Activated CD4-positive, alpha-beta T cell treated with anti-CD3 and anti-CD28 coated beads, Interleukin-2, amount 10 ng/mL, durations not matched to agents 7 days and 5 days (primary cell): ENCODE measurements at regions not wholly inside any gene's neighbourhood (a gene's known extent, or its start where the extent isn't known, plus 50 kb on each side); places are given as distances from the start of the nearest gene placed in this dataset.

ENCODE experiments used
- CTCF ChIA-PET: fragments of 350-600 bp; sonication (Branson Sonifier 250); formaldehyde crosslinking; loops from one replicate; lab custom pipeline; 2021; ENCODE audit warnings: antibody characterized with exemption; lab: Charles Lee
- POLR2A ChIA-PET: fragments of 350-600 bp; sonication (Branson Sonifier 250); formaldehyde crosslinking; loops from one replicate; lab custom pipeline; 2021; ENCODE audit warnings: antibody characterized with exemption; lab: Charles Lee
- DNase-seq: peaks from one replicate; pipeline ENCODE4 v3.0.0-alpha.2; 2020
- H3K27ac Mint-ChIP-seq: one replicate; pipeline ENCODE4 v1.8.0; 2021; ENCODE audit warnings: mild to moderate bottlenecking, moderate library complexity, mixed read lengths
- H3K27me3 Mint-ChIP-seq: one replicate; pipeline ENCODE4 v1.8.0; 2021; ENCODE audit warnings: mixed read lengths
- H3K36me3 Mint-ChIP-seq: one replicate; pipeline ENCODE4 v1.8.0; 2021; ENCODE audit warnings: low read depth, mixed read lengths
- H3K4me1 Mint-ChIP-seq: one replicate; pipeline ENCODE4 v1.8.0; 2021; ENCODE audit warnings: mixed read lengths
- H3K4me3 Mint-ChIP-seq: one replicate; pipeline ENCODE4 v1.8.0; 2021; ENCODE audit warnings: mild to moderate bottlenecking, moderate library complexity, mixed read lengths
- H3K9me3 Mint-ChIP-seq: one replicate; pipeline ENCODE4 v1.8.0; 2021; ENCODE audit warnings: mixed read lengths

DNA sequence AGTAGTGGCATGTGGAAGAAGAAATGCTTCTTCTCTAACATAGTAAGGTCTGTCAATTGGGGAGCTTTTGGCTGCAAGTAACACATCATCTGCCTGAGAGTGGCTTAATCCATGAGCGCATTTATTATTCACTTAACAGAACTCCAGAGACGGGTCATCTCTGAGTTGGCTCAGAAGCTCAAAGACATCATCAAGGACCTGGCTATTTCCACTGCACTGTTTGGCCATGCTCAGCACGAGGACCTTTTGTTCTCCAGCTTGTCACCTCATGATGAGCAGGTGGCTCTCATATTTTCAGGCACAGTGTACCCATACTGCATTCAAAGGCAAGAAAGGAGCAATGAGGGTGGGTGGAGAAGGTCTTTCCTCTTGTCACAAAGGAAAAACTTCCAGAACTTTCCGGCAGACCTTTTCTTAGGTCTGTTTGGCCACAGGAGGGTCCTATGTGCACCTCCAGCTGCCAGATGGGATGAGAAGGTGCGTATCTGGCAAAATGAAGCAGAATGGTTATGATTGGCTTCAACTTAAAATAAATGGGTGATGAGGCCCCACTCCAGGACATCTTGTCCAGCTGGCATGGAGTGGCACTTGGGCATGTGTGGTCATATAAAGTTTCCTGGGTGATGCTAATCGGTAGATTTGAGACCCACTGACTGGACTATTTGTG lies 55.6 kb upstream of the SHH start:
- Mint-ChIP-seq H3K9me3 (no peaks in the 10 kb centered on the region), H3K4me3 (no peak overlapping the region), H3K4me1 (no peaks in the 10 kb centered on the region), H3K36me3 (no peaks in the 10 kb centered on the region), H3K27ac (no peak overlapping the region), H3K27me3 (no peaks in the 10 kb centered on the region)
- no peak for DNase-seq
- POLR2A ChIA-PET: no interaction called here
- CTCF ChIA-PET: interaction anchor here (0.6 kb wide), 1 partner anchor 1061 kb away, joined by 3 read pairs; no protein-coding TSS in a partner anchor

DNA sequence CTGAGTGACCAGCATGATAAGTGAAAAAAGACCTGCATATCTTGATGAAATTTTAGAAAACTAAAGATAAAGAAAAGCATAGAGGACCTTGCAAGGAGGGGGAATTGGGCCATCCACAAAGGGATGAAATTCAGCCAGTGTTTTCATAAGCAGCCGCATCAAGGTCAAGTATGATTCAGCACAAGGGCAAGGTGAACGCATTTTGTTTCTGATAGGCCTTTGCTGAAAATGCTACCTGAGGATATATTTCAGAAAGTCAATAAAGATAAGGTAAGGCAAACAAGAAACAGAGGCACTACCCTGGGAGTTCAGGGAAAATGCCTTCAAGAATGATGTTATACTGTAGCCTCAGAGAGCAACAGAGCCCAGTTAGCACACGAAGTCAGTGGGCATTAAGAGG lies 55.0 kb upstream of the SHH start:
- Mint-ChIP-seq H3K4me1 (no peaks in the 10 kb centered on the region), H3K27ac (no peak overlapping the region), H3K27me3 (no peaks in the 10 kb centered on the region), H3K9me3 (no peaks in the 10 kb centered on the region), H3K36me3 (no peaks in the 10 kb centered on the region), H3K4me3 (no peak overlapping the region)
- CTCF ChIA-PET: interaction anchor here (0.6 kb wide), 1 partner anchor 1062 kb away, joined by 3 read pairs; no protein-coding TSS in a partner anchor
- no peak for DNase-seq
- POLR2A ChIA-PET: no interaction called here

DNA sequence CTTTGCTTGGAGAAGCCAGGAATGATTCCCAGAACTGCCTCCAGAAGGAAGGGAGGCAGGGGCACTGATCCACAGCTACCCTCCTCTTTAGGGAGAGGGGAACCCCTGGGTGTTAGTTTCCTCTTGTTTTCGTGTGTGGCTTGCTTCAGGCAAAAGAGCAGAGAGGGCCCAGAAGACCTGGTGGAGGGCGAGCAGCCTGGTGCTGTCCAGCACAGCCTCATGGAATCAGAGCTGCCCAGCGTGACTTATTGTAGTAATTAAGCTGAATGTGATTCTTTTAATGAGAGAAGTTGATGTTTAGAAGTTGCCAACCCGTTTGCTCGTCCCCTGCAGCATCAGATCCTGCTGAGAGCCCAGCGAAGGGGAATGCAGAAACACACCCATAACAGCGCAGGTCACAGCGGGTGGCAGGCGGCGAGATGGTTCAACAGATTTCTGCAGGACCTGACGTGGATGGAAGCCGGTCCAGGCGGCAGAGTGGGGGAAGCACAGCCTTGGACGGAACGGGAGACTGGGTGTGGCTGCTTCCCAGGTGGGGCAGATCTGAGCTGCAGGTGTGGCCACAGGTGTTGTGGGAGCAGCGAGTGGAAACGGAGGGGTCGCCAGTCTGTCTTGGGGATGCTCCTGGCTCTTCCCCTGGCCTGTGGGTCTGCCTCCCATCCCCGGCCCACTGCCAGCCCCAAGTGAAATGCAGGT lies 53.7 kb upstream of the SHH start:
- Mint-ChIP-seq H3K36me3 (no peaks in the 10 kb centered on the region), H3K27ac (no peak overlapping the region), H3K4me3 (no peak overlapping the region), H3K9me3 (no peaks in the 10 kb centered on the region), H3K4me1 (no peaks in the 10 kb centered on the region), H3K27me3 (peaks cover 2% of the 10 kb centered on the region)
- ChIA-PET POLR2A (no interaction called here), CTCF (no interaction called here)
- no peak for DNase-seq

DNA sequence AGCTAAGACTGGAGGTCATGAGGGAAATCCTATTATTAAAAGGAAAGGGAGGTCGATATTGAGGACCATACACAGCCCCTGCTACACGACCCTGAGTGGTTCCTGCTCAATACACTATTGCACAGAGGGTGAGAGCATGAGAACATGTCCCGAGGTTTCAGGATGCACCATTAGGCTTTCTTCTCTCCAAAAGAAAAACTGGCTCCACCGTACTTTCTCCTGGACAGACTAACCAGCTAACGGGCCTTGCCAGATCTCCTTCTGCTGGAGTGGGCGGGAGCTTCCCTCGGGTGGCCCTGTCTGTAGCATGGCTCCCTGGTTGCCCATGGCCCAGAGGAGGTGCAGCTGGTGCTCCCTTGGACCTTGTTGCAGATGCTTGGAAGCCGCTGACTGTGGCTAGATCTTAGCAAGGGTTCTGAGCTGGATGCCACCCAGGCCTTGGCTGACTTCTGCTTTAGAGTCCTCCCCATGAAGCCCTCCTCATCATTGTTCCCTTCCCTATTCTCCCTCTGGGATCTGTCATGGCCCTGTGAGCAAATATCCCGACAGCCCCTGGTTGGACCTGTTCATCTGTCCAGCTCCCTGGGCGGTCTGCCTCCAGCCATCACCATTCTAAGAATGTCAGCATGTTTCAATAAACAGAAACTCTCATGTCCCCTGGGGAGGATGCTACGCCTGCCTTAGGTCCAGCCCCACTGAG lies 52.9 kb upstream of the SHH start:
- no peak for DNase-seq
- H3K4me3 Mint-ChIP-seq: no peak overlapping the region
- H3K4me1 Mint-ChIP-seq: no peaks in the 10 kb centered on the region
- no peaks in the 10 kb centered on the region for H3K9me3 Mint-ChIP-seq
- H3K27me3 Mint-ChIP-seq: peaks cover 2% of the 10 kb centered on the region
- no peak overlapping the region for H3K27ac Mint-ChIP-seq
- POLR2A ChIA-PET: no interaction called here
- no peaks in the 10 kb centered on the region for H3K36me3 Mint-ChIP-seq
- CTCF ChIA-PET: no interaction called here

DNA sequence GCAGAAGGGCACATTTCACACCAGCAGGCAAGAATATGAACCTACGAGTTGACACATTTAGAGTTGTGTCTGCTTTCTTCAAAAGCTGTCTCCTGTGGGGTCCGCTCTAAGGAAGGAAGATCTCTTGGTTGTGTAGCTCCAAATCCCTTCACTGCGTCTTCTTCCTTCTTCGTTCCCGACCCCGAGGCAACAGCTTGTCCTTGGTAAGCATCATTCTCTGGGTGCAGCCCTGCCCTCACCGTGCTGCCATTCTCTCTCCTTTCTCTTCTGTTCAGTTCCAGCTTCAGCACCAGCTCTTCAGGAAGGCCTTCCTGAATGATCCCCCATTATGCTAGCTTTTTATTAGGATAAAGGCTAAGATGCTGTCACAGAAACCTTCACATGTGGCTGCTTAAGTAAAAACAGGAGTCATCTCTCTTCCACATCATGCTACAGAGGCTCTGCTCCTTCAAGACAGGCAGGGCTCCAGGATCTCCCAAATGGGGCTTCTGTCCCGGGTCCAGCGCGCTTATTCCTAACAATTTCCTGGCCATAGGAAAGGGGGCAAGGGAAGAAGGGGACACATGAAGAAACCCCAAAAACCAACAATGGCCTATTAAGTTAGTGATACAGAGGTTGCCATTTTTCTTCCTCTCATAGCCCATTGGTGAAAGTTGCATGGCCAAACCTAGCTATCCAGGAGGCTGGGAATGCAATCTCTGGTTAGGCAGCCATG lies 52.2 kb upstream of the SHH start:
- Mint-ChIP-seq H3K4me3 (no peak overlapping the region), H3K36me3 (no peaks in the 10 kb centered on the region), H3K4me1 (no peaks in the 10 kb centered on the region), H3K27me3 (peaks cover 2% of the 10 kb centered on the region), H3K9me3 (no peaks in the 10 kb centered on the region), H3K27ac (no peak overlapping the region)
- no peak for DNase-seq
- CTCF ChIA-PET: no interaction called here
- POLR2A ChIA-PET: no interaction called here

DNA sequence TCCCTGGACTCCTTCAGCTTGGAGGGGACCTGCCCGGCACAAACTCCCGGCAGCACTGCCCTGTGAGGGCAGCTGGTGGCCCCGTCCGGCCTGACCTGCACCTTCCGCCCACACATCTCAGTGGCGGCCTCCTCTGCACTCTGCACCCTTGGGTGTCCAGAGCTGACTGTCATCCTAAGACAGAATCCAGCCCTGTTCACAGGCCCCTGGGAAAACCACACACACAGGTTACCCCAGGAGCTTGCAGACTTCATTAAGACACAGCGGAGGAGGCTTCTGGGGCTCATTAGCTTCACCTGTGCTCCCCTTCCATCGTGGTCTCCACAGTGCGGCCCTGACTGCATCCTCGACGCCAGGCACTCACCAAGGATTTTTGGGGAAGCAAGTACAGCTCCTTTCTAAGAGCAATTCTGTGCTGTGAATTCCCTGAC lies 51.5 kb upstream of the SHH start:
- Mint-ChIP-seq H3K27me3 (peaks cover 2% of the 10 kb centered on the region), H3K4me3 (no peak overlapping the region), H3K27ac (no peak overlapping the region), H3K9me3 (no peaks in the 10 kb centered on the region), H3K36me3 (no peaks in the 10 kb centered on the region), H3K4me1 (no peaks in the 10 kb centered on the region)
- ChIA-PET CTCF (interaction anchor here (0.6 to 1.0 kb wide), 2 partner anchors 48 to 58 kb away, joined by 3 read pairs; no protein-coding TSS in a partner anchor), POLR2A (no interaction called here)
- DNase-seq: no peak

DNA sequence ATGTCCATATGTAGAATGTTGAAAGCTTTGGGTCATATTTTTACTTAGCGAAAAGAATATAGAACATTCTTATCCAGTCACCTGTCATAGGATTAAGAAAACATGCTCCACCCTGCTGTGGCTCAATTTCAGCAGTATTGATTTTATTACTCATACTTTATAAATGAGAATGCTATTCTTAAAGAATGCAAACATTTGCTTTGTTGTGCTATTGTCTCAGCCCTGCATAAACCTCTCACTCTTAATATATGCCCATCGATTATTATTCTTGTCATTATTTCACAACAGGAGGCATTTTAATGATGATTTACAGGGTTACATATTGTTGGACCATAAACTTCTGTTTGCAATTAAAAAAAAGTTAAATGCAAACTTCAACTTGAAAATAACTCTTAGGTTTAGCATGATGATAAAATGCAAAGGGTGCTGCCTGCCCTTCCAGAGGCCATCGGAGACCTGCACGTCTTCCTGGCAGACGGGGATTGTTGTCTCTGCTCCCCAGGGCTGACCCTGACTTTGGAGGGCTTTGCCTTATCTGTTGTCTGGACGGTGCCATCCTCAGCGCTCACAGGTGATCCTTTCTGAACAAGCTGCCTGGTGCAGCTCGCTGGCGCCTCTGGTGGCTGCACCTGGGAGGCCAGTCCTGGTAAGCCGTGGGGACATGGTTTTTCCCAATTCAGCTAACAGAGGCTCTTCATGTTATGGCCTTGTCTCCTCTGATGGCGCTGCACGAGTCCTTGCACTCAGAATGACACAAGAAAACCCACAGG lies 50.0 kb upstream of the SHH start:
- Mint-ChIP-seq H3K27me3 (peaks cover 2% of the 10 kb centered on the region), H3K4me1 (no peaks in the 10 kb centered on the region), H3K9me3 (no peaks in the 10 kb centered on the region), H3K27ac (no peak overlapping the region), H3K4me3 (no peak overlapping the region), H3K36me3 (no peaks in the 10 kb centered on the region)
- DNase-seq: no peak
- CTCF ChIA-PET: interaction anchor here (1.0 kb wide), 1 partner anchor 46 kb away, joined by 3 read pairs; no protein-coding TSS in a partner anchor
- POLR2A ChIA-PET: no interaction called here
